PC-9 (cell line): ENCODE measurements at regions not wholly inside any gene's neighbourhood (a gene's known extent, or its start where the extent isn't known, plus 50 kb on each side); places are given as distances from the start of the nearest gene placed in this dataset.

Source experiments
- CTCF ChIP-seq: fragments of 200-600 bp; sonication (generic); conservative IDR thresholded peaks from 2 replicates; pipeline ENCODE4 v1.6.1; 2017; ENCODE audit warnings: mixed run types, antibody characterized with exemption, mild to moderate bottlenecking, moderate library complexity
- EZH2 ChIP-seq: fragments of 200-600 bp; sonication (generic); IDR thresholded peaks from 2 replicates; pipeline ENCODE4 v1.8.0; 2017; ENCODE audit warnings: antibody characterized with exemption, low read depth

GRCh38 chr4:160019936-160020335, 917.1 kb downstream of the RAPGEF2 start:
- TF ChIP-seq CTCF (no peak), EZH2 (no peak)
